ENCODE measurements at regions not wholly inside any gene's neighbourhood (a gene's known extent, or its start where the extent isn't known, plus 50 kb on each side); places are given as distances from the start of the nearest gene placed in this dataset.

- Histone ChIP-seq H3K9me3 (ENCODE audit: control insufficient read depth, low read depth, low read length) (no peaks in the 10 kb centered on the region), H3K9ac (ENCODE audit: control insufficient read depth, extremely low read depth, insufficient read depth, low read length) (no peak overlapping the region), H2AFZ (ENCODE audit: control insufficient read depth, low read length) (peak overlapping the region; percentile 49), H3K79me2 (ENCODE audit: control insufficient read depth, insufficient read depth, low read length) (no peaks in the 10 kb centered on the region), H3K27ac (ENCODE audit: control insufficient read depth, insufficient read depth, low read length) (no peak overlapping the region), H3K4me2 (ENCODE audit: control insufficient read depth, extremely low read depth, insufficient read depth, low read depth, low read length) (no peak overlapping the region), H3K27me3 (ENCODE audit: control insufficient read depth, extremely low read depth, insufficient read depth, low read length) (no peaks in the 10 kb centered on the region), H3K9me1 (ENCODE audit: control insufficient read depth, extremely low read depth, insufficient read depth, low read length) (no peaks in the 10 kb centered on the region), H4K20me1 (ENCODE audit: control insufficient read depth, extremely low read depth, insufficient read depth, low read length) (no peaks in the 10 kb centered on the region), H3K36me3 (ENCODE audit: control insufficient read depth in 2 of 2, extremely low read depth in 1 of 2, insufficient read depth in 2 of 2, low read length in 2 of 2) (no peaks in the 10 kb centered on the region), H3K4me3 (ENCODE audit: control insufficient read depth in 2 of 3, extremely low read depth in 1 of 3, insufficient read depth in 2 of 3, low read depth in 1 of 3, low read length in 3 of 3) (no peak overlapping the region), H3K4me1 (ENCODE audit: control insufficient read depth, extremely low read depth, insufficient read depth, low read length) (no peaks in the 10 kb centered on the region)
- TF ChIP-seq CTCF (optimal IDR thresholded peaks at IDR 0.05 in 1 of 3, IDR thresholded peaks at IDR 0.05 in 1 of 3, conservative IDR thresholded peaks at IDR 0.05 in 1 of 3; ENCODE audit: extremely low read depth in 1 of 3, insufficient read depth in 2 of 3, low read length in 3 of 3) (no peak), EZH2 (IDR thresholded peaks at IDR 0.05; ENCODE audit: low read length) (no peak)
- dilution Hi-C loops (cut with MboI; ENCODE audit: extremely low pct_ligation_motif_present, low sequenced_read_pairs), result no loop called here
- FAIRE-seq (no peak), DNase-seq (ENCODE audit: low read depth, low spot score) (no peak)
These were observed 901.9 kb downstream of the GATA3 start for GRCh38 chr10:8956400-8956799.

GRCh38 chr10:8962249-8962648 lies 907.8 kb downstream of the GATA3 start:
- H3K27me3 ChIP-seq (ENCODE audit: control insufficient read depth, extremely low read depth, insufficient read depth, low read length), result no peaks in the 10 kb centered on the region
- no peaks in the 10 kb centered on the region for H4K20me1 ChIP-seq (ENCODE audit: control insufficient read depth, extremely low read depth, insufficient read depth, low read length)
- no peak overlapping the region for H3K9ac ChIP-seq (ENCODE audit: control insufficient read depth, extremely low read depth, insufficient read depth, low read length)
- peaks cover 12% of the 10 kb centered on the region for H3K4me1 ChIP-seq (ENCODE audit: control insufficient read depth, extremely low read depth, insufficient read depth, low read length)
- no peaks in the 10 kb centered on the region for H3K36me3 ChIP-seq (ENCODE audit: control insufficient read depth in 2 of 2, extremely low read depth in 1 of 2, insufficient read depth in 2 of 2, low read length in 2 of 2)
- no peak overlapping the region for H3K4me3 ChIP-seq (ENCODE audit: control insufficient read depth in 2 of 3, extremely low read depth in 1 of 3, insufficient read depth in 2 of 3, low read depth in 1 of 3, low read length in 3 of 3)
- TF ChIP-seq CTCF (optimal IDR thresholded peaks at IDR 0.05 in 1 of 3, IDR thresholded peaks at IDR 0.05 in 1 of 3, conservative IDR thresholded peaks at IDR 0.05 in 1 of 3; ENCODE audit: extremely low read depth in 1 of 3, insufficient read depth in 2 of 3, low read length in 3 of 3) (no peak), EZH2 (IDR thresholded peaks at IDR 0.05; ENCODE audit: low read length) (no peak)
- dilution Hi-C loops (cut with MboI; ENCODE audit: extremely low pct_ligation_motif_present, low sequenced_read_pairs), result no loop called here
- no peak overlapping the region for H3K27ac ChIP-seq (ENCODE audit: control insufficient read depth, insufficient read depth, low read length)
- no peak overlapping the region for H2AFZ ChIP-seq (ENCODE audit: control insufficient read depth, low read length)
- no peaks in the 10 kb centered on the region for H3K9me1 ChIP-seq (ENCODE audit: control insufficient read depth, extremely low read depth, insufficient read depth, low read length)
- DNase-seq (ENCODE audit: low read depth, low spot score) (no peak), FAIRE-seq (peak; percentile 93)
- H3K4me2 ChIP-seq (ENCODE audit: control insufficient read depth, extremely low read depth, insufficient read depth, low read depth, low read length), result peak overlapping the region; percentile 31
- no peaks in the 10 kb centered on the region for H3K79me2 ChIP-seq (ENCODE audit: control insufficient read depth, insufficient read depth, low read length)
- H3K9me3 ChIP-seq (ENCODE audit: control insufficient read depth, low read depth, low read length), result no peaks in the 10 kb centered on the region
